Limb (tissue), 2 donors: ENCODE measurements at regions not wholly inside any gene's neighbourhood (a gene's known extent, or its start where the extent isn't known, plus 50 kb on each side); places are given as distances from the start of the nearest gene placed in this dataset.
"Not testable (repeated sequence)": the region's sequence is repeated elsewhere in the genome, so short reads cannot be mapped to it uniquely, and the experiment has no call there.

Source experiments
- DNase-seq, 2 donors: peaks; one replicate each; pipeline ENCODE4 v3.0.0-alpha.2; 2016; ENCODE audit errors: extremely low spot score in 2 of 2

DNA sequence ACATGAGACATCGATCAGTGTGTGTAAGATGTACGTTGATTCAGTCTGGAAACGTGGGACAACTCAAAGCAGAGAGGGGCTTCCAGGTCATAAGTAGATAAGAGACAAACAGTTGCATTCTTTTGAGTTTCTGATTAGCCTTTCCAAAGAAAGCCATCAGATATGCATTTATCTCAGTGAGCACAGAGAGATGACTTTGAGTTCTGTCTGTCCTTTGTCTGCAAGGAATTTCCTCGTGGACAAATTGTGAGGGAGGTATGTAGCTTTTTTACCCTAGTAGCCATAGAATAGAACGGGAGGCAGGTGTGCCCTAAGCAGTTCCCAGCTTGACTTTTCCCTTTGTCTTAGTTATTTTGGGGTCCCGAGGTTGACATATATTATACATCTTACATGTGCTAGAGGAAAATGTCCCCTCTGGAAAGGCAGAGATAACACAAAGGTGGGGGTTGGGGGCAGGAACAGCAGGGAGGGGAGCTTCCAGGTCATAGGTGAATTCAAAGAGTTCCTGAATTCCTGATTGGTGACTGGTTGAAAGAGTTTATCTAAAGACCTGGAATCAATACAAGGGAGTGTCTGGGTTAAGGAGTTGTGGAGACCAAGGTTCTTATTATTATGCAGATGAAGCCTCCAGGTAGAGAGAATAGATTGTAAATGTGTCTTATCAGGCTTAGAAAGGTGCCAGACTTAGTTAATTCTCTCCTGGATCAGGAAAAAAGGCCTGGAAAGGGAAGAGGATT is 237.0 kb downstream of the NFATC2 start:
- no peak for DNase-seq

GRCh38 chr20:51303731-51304670 is 238.5 kb downstream of the NFATC2 start:
- no peak for DNase-seq

- DNase-seq: no peak
Measured at GRCh38 chr20:51301026-51301425, 241.5 kb downstream of the NFATC2 start.

GRCh38 chr20:51300104-51300503 is 242.4 kb downstream of the NFATC2 start:
- no peak for DNase-seq

GRCh38 chr20:51299413-51299812 is 243.1 kb downstream of the NFATC2 start:
- DNase-seq: no peak

- no peak for DNase-seq
Measured at GRCh38 chr20:51298141-51298749, 244.3 kb downstream of the NFATC2 start.

DNA sequence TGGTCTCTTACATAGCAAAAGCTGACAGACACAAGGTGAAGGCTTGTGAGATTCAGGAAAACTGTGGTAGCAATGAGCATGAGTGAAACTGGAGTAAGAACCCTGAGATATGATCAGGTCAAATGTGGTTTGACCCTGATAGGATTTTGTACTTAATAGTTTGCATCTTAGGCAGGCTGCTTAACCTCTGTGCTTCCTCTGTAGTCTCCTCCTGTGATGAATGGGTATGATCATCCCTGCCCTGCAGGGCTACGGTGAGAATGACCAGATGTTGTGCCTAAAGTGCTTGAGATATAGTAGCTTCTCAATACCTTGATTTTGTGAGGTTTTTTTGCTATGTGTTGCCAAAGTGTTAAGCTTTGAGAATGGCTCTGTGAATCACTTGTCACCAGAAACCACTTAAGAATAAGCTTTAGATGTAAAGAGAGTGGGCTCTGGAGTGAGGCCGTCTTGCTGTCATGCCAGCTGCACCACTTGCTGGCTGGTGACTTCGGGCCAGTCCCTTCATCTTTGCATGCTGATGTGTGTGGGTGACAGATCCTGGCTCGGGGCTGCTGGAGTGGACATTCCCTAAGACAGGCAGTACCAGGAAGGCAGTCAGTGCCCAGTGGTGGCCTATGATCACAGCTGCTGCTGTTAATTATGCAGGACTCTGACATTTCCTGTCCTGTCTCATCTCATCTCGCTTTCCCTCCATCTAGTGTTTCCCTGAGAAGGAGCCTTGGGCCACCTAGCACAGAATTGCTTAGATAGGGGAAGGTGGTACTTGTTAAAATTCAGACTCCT is 254.7 kb downstream of the NFATC2 start:
- DNase-seq: no peak

DNA sequence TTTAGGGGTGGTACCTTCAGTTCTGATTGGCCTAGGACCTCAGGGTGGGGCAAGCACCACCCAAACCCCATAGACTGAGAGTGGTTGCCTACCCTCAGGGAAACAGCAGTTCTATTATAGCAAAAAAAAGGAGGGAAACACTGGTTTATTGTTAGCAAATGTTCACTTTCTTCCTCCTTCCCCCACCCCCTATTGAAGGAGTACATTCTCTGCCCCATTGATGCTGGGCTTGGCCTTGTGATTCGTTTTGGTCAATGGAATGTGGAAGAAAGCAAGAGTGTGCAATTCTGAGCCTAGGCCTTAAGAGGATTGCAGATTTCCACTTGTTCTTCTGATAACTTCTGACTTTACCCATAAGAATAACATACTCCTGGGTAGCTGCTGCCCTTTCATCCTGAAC is 255.8 kb downstream of the NFATC2 start:
- DNase-seq: no peak

DNA sequence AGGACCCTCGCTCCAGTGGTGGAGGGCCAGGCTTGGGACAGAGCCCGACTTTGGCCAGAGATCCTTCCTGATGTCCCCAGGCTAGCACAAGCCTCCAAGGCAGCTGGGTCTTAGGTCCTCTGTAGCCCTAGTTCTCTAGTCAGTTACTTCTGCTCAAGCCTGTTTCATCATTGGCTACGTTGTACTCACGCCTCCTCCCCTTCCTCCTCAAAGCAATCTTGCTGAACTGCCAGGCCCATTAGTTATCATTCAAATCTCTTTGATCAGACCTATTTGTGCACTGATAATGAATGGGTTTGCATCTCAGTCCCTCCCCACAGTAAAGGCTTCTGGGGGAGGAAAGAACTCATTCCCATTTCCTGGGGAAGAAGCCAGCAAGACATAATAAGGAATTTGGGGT is 256.8 kb downstream of the NFATC2 start:
- DNase-seq: no peak

DNA sequence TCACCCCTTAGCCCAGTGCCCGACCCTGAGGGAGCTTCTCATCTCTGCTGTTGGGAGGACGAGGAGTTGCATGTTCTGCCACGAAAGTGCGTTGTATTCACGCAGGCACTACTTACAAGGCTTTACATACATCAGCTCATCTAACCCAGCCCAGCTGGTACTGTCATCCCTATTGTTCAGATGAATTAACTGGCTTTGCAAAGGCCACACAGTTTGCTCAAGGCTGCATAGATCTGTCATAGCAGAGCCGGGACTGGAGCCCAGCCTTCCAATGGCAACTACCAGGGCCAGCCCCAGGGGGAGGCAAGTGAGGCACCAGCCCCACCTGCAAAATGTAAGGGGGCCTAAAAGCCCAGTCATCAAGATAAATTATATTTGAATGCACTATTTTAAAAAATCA is 257.6 kb downstream of the NFATC2 start:
- no peak for DNase-seq

DNA sequence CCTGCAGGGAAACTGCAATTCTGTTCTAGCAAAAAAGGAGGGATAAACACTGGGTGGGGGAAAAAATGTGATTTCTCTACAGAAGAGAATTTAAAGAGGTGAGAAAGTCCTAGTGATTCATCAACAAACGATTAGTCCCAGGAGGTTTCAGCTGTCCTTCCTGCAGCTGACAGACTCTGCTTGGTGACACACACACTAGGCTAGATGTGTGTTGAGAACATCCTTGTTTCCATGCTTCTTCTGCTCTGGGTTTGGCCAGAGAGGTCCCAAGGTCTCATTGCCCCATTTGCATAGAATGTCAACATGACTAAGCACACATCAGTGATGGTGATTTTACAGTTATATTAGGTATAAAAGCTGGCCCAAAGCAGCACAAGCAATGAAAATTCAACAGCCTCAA is 258.3 kb downstream of the NFATC2 start:
- DNase-seq: no peak

DNA sequence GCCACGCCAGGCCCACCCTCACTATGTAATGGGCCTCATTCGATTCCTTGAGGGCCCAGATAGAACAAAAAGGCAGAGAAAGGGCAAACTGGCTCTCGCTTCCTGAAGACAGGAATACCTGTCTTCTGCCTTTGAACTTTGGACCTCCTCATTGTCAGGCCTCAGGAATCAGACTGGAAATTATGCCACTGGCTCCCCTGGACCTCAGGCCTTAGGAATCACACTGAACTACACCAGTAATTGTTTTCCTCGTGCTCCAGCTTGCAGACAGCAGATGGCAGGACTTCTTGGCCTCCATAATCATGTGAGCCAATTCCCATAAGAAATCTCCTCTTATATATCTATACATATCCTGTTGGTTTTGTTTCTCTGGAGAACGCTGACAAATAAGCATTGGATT is 258.6 kb upstream of the KCNG1 start:
- no peak for DNase-seq

DNA sequence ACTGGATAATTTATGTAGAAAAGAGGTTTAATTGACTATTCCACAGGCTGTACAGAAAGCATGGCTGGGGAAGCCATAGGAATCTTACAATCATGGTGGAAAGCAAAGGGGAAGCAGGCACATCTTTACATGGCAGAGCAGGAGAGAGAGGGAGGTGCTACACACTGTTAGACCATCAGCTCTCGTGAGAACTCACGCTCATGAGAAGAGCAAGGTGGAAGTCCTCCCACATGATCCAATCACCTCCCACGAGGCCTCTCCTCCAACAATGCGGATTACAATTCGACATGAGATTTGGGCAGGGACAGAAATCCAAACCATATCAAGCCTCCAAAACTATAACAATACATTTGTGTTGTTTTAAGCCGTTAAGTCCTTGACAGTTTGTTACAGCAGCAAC is 257.1 kb upstream of the KCNG1 start:
- no peak for DNase-seq

DNA sequence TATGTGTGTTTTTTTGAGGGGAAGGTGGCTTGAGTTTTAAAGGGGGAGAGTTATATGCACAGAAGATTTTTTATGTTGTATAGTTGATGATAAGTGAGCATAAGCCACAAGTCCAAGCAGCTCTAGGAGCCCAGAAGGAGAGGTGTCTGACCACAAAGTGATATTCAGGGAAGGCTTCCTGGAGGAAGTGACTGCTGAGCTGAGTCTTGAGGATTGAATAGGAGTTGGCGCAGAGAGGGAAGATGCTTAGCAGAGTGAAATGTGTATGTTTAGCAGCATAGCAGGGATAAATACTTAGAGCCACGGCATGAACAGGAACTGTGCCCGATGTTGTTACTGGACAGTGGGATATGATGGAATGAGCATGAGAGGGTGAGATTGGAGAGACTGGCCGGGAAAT is 255.1 kb upstream of the KCNG1 start:
- DNase-seq: no peak

- no peak for DNase-seq
Measured at GRCh38 chr20:51276296-51276695, 253.4 kb upstream of the KCNG1 start.

DNA sequence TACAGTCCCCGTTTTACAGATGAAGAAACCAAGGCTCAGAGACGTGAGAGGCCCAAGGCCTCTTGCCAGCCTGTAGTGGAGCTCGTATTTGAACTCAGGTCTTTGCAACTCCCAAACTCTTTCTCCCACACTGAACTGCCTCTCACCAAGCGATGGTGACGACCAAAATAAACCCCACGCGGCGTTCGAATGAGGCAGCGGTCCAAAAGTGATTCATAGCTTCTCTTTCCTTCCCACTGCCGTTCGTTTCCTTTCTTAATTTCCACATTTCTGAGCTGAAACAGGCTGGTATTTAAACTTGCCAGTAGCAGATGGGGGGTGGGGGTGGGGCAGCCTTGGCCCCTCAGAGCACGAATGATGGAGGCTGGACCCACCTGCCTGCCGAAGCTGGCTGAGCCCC is 252.9 kb upstream of the KCNG1 start:
- DNase-seq: peak in 1 of 2 donors; percentile 43

DNA sequence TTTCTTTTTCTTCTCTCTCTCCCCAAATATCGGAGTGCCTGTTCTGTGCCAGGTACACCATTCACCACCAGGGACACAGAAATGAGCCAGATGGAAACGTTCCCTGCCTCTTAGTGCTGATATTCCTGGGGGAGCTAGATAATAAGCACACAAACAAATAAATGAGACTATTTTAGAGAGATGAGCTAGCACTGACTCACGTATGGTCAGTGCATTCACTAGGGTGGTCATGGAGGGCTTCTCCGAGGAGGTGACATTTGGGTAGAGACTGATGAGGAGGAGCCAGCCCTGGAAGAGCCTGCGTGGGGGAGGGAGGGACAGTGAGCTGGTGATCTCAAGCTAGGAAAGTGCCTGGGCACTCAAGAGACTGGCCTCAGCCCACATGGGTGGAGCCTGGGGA is 252.3 kb upstream of the KCNG1 start:
- DNase-seq: no peak

DNA sequence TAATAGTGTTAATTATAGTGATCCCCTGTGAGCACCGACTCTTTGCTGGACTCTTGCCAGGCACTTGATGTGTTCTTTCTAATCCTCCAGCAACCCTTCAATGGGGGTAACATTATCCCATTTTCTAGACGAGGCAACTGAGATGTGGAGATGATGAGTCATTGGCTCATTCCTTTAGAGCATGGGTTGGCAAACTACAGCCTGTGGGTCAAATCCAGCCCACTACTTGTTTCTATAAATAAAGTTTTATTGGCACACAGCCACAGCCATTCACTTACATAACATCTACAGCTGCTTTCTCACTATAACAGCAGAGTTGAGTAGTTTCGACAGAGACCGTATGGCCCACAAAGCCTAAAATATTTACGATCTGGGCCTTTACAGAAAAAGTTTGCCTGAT is 249.5 kb upstream of the KCNG1 start:
- DNase-seq: no peak

DNA sequence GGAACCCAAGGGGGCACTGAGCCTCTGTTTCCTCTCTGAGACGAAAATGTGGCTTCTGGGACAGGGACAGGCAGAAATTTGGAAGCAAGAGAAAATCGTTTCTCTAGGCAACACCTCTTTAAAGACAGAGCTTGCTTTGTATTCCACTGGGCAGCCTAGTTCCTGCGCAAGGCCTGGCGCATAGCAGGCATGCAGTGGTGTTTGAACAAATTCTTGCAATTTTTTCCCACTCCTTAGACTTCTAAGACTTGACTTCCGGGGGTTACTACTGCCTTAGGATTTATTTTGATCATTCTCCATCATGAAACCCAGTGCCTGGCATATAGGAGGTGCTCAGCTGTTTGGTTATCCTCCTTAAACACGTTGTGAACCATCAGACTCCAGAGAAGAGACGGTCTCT is 249.0 kb upstream of the KCNG1 start:
- DNase-seq: no peak

GRCh38 chr20:51271289-51271688 is 248.4 kb upstream of the KCNG1 start:
- not testable (repeated sequence) for DNase-seq

DNA sequence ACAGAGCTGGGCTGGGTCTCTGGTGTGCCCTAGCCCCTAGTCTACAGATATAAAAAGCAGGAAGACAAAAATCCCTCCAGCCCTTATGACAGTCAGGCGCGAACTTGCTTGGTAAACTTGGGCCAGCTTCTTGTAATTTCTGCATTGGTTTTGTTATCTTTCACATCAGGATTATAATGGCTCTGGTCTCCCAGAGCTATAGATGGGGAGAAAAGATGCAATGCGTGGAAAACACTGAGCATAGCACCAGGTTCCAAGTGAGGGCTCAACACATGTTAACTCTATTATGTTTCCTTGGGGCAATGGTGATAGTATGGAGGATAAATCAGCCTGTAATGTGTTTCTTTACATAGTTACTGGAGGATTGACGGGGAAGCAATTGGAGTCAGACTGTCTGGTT is 246.8 kb upstream of the KCNG1 start:
- DNase-seq: no peak

- DNase-seq: no peak
Measured at GRCh38 chr20:51267679-51268078, 244.8 kb upstream of the KCNG1 start.
